Ovary (tissue), 7 donors: ENCODE measurements at regions not wholly inside any gene's neighbourhood (a gene's known extent, or its start where the extent isn't known, plus 50 kb on each side); places are given as distances from the start of the nearest gene placed in this dataset.

Source experiments
- DNase-seq, 5 donors: peaks; one replicate each; pipeline ENCODE4 v3.0.0-alpha.2; 2019 to 2020
- H3K27ac ChIP-seq, 2 donors: fragments of 200-600 bp; one replicate each; pipeline versions ENCODE4 v1.5.1 to v1.8.0; 2019 to 2022
- H3K27me3 ChIP-seq: fragments of 200-600 bp; one replicate; pipeline ENCODE4 v1.8.0; 2022
- H3K36me3 ChIP-seq: fragments of 200-600 bp; sonication (generic); one replicate; pipeline ENCODE4 v1.5.1; 2019
- H3K4me1 ChIP-seq: one replicate; pipeline ENCODE4 v1.8.1; 2013; ENCODE audit warnings: mild to moderate bottlenecking, moderate library complexity; ENCODE audit not compliant: insufficient read depth
- H3K4me3 ChIP-seq: fragments of 200-600 bp; sonication (generic); one replicate; pipeline ENCODE4 v1.5.1; 2017
- H3K9me3 ChIP-seq, 2 donors: fragments of 200-600 bp in 1 of 2; sonication (generic) in 1 of 2; one replicate each; pipeline versions ENCODE4 v1.5.1 to v1.8.1; 2013 to 2019; ENCODE audit warnings: mild to moderate bottlenecking in 1 of 2, moderate library complexity in 1 of 2
- CTCF ChIP-seq, 3 donors: fragments of 450-650 bp in 2 of 3; fragments of 200-600 bp in 1 of 3; IDR thresholded peaks; one replicate each; pipeline versions ENCODE4 v1.5.1 to v1.8.0; 2016 to 2022; ENCODE audit warnings: antibody characterized with exemption in 3 of 3, mild to moderate bottlenecking in 1 of 3
- EP300 ChIP-seq: sonication (generic); formaldehyde crosslinking; IDR thresholded peaks from one replicate; pipeline ENCODE4 v1.6.1; 2017; ENCODE audit warnings: antibody characterized with exemption
- POLR2A ChIP-seq: fragments of 450-650 bp; IDR thresholded peaks from one replicate; pipeline ENCODE4 v1.6.1; 2017; ENCODE audit warnings: antibody characterized with exemption, mild to moderate bottlenecking, moderate library complexity
- WGBS, 3 donors: extraction: QIAGEN DNeasy Blood & Tissue Kit in 1 of 3; methylation state at CpG; one replicate each; pipeline versions ENCODE4 v1.1.5 to v1.1.7; 2013 to 2017; 5-methylcytosine and 5-hydroxymethylcytosine counted together
- intact Hi-C, 4 donors: fragments of 100-400 bp; cut with DNase I; formaldehyde crosslinking; loops; one replicate each; pipeline versions ENCODE4 v1.11.0 to v1.15.1; 2022 to 2023
- donor health status: DM: no; HTN: no; CAD: no; lungs with moderate emphysema.
- donor health status: DM: no; HTN: no; CAD: no.
- donor health status: Bipolar disorder and iron deficiency.
- donor health status: DM: no; HTN: no; CAD: no.
- donor health status: DM: yes; HTN: yes; CAD: no.

- peak in 1 of 5 donors; percentile 20 for DNase-seq
- no peaks in the 10 kb centered on the region for H3K27me3 ChIP-seq
- H3K9me3 ChIP-seq = no peaks in the 10 kb centered on the region
- 89 to 93% (median 91%) methylated on average over 10 of the region's 10 CpGs for WGBS, 3 donors
- intact Hi-C loops = no loop called here
- no peak overlapping the region for H3K27ac ChIP-seq
- no peaks in the 10 kb centered on the region for H3K36me3 ChIP-seq
- H3K4me3 ChIP-seq = no peak overlapping the region
- no peak for TF ChIP-seq CTCF (IDR thresholded peaks at IDR 0.05)
- TF ChIP-seq EP300 = no peak
- no peak for TF ChIP-seq POLR2A
- H3K4me1 ChIP-seq = peaks cover 8% of the 10 kb centered on the region
These were observed 52.2 kb upstream of the INPP5A start for GRCh38 chr10:132485391-132485790.

GRCh38 chr10:132486539-132487121 is 51.0 kb upstream of the INPP5A start:
- H3K4me3 ChIP-seq = no peak overlapping the region
- peaks cover 7% of the 10 kb centered on the region for H3K4me1 ChIP-seq
- TF ChIP-seq EP300 (no peak), POLR2A (no peak), CTCF (IDR thresholded peaks at IDR 0.05) (no peak)
- peak in 1 of 5 donors; percentile 31 for DNase-seq
- WGBS, 3 donors = 89 to 94% (median 92%) methylated on average over 24 of the region's 24 CpGs
- no peaks in the 10 kb centered on the region for H3K27me3 ChIP-seq
- no peaks in the 10 kb centered on the region for H3K36me3 ChIP-seq
- H3K27ac ChIP-seq = no peak overlapping the region
- intact Hi-C loops = no loop called here
- no peaks in the 10 kb centered on the region for H3K9me3 ChIP-seq

GRCh38 chr10:132487241-132488135 is 50.1 kb upstream of the INPP5A start:
- H3K4me1 ChIP-seq = peaks cover 8% of the 10 kb centered on the region
- peak in 1 of 5 donors; percentile 35 for DNase-seq
- H3K9me3 ChIP-seq = no peaks in the 10 kb centered on the region
- TF ChIP-seq EP300 (no peak), CTCF (IDR thresholded peaks at IDR 0.05) (no peak), POLR2A (no peak)
- intact Hi-C loops = no loop called here
- no peak overlapping the region for H3K27ac ChIP-seq
- no peaks in the 10 kb centered on the region for H3K36me3 ChIP-seq
- 90 to 95% (median 90%) methylated on average over 41 of the region's 41 CpGs for WGBS, 3 donors
- H3K4me3 ChIP-seq = no peak overlapping the region
- no peaks in the 10 kb centered on the region for H3K27me3 ChIP-seq
